Activated CD4-positive, alpha-beta T cell treated with anti-CD3 and anti-CD28 coated beads for 24 hours (primary cell): ENCODE measurements at regions not wholly inside any gene's neighbourhood (a gene's known extent, or its start where the extent isn't known, plus 50 kb on each side); places are given as distances from the start of the nearest gene placed in this dataset.
"Not testable (repeated sequence)": the region's sequence is repeated elsewhere in the genome, so short reads cannot be mapped to it uniquely, and the experiment has no call there.

Source experiments
- DNase-seq, 2 donors: peaks; one replicate each; pipeline ENCODE4 v3.0.0-alpha.2; 2020; ENCODE audit warnings: low read depth in 2 of 2

DNA sequence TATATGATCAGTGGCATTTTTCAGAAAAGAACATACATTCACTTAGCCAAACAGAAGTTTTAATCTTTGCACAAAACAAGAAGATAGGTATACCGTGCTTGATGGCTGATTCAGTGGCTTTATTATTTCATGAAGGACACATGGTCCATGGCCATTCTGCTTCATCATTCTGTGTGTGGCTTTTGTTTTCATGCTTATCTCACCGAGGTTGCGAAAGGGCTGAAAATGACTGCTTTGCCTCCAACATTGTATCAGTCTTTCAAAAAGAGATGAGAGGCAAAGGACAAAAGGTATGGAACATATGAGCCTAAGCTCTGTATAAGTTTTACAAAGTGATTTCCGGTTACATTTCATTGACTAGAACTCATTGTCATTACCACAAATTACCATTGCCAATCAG, 541.1 kb downstream of the RAB28 start:
- no peak for DNase-seq

- DNase-seq, result no peak
These were observed 550.3 kb downstream of the RAB28 start for GRCh38 chr4:12933760-12934221.

GRCh38 chr4:12932203-12932788, 551.8 kb downstream of the RAB28 start:
- DNase-seq, result no peak

GRCh38 chr4:12929784-12930183, 554.4 kb downstream of the RAB28 start:
- no peak for DNase-seq

DNA sequence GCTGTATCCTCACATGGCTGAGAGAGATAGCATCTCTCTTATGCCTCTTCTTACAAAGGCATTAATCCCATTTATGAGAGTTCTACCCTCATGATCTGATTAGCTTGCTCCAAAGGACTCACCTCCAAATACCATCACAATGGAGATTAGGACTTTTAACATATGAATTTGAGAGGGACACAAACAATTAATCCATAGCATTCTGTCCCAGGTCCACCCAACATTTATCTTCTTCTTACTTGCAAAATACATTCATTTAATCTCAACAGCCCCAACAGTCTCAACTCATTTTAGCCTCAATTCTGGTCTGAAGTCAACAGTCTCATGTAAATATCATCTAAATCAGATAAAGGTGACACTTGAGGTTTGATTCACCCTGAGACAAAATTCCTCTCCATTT, 555.4 kb downstream of the RAB28 start:
- DNase-seq, result no peak

DNA sequence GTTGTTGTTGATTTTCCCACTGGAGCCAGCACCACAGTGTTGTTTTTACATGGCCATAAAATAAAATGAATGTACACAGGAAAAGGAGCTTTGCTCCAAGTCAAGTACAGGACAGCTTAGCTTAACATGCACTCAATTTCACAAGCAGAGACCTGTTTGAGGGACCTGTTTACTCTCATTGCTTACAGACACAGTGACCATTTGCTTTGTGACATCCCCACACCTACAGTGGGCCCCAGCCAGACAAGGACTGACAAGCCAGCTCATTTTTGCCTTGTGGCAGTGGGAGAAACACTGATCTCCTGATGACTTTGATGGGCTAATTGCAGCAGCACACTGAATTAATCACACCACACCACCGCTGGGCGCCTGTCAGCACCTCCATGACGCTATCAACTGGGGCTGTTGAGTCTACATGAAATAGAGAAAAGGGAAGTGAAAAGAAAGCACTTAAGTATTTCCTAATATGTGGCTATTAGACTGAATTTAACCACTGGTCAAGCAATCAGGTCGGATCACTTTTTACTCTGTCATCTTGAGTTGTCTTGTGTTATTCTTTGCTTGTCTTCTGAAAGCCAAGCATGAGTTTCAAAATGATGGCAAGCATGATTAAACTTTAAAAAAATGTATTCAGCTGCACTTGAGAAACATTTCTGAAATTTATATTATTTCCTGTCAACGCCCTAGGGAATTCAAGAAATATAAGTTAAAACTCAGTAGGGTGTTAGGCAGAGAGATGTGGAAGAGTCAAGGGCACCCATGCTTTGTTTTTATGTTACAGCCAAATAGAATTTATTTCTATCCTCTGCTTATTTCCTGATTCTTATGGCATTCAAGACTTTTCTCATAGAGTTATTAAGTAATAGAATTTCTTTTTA, 557.7 kb downstream of the RAB28 start:
- DNase-seq, result no peak

DNA sequence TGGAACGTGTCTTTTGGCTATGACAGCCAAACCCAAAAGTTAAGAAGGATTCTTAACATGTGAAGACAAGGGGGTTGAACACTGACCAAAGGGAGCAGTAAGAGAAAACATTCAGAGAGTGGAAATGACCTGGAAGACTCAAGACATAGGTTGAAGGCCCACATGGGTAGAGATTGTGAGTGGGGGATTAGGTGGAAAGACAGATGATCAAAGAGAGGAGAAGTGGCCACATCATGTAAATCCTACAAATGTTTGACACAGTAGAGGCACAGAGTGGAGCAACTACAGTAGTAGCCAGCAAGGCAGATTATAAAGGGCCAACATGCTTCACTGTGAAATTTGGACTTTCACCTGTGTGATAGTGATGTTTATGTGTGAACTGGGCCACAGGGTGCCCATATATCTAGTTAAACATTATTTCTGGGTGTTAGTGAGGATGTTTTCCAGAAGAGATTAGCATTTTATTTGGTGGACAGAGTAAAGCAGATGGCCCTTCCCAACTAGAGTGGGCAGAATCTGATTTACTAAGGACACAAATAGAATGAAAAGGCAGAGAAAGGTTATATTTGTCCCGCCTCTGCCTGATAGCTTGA, 559.3 kb downstream of the RAB28 start:
- DNase-seq, result no peak

- DNase-seq, result no peak
These were observed 559.9 kb downstream of the RAB28 start for GRCh38 chr4:12924253-12924652.

- no peak for DNase-seq
These were observed 571.2 kb downstream of the RAB28 start for GRCh38 chr4:12912896-12913418.

DNA sequence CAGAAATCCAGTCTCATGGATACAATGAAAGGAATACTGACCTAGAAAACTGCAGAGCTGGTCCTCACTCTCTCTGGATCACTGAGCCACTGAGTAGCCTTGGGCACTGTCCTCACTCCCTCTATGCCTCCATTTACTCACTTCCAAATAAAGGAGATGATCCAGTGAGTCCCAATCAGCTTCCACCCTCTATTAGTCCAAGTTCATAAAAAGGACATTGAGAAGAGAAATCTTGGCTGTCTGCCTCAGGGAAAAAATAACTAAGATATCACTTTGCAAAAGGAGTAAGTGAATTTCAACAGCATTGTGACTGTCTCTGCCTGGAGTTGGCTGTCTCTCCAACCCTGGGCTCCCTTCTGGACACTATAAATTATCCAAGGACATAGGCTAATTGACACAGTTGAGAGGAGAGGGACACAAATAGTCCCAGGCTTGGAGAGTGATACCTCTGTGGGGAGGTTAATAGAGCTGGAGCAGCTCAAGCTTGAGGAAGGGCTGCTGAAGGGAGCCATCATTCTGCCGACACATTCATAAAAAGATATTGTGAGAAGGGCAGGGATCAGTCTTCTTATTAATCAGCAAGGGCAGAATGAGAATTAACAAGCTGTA, 572.3 kb downstream of the RAB28 start:
- DNase-seq, result no peak

DNA sequence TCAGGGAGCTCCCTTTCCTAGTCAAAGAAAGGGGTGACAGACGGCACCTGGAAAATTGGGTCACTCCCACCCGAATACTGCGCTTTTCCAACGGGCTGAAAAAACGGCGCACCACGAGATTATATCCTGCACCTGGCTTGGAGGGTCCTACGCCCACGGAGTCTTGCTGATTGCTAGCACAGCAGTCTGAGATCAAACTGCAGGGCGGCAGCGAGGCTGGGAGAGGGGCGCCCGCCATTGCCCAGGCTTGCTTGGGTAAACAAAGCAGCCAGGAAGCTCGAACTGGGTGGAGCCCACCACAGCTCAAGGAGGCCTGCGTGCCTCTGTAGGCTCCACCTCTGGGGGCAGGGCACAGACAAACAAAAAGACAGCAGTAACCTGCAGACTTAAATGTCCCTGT, 580.5 kb downstream of the RAB28 start:
- not testable (repeated sequence) for DNase-seq

- DNase-seq, result no peak
These were observed 581.4 kb downstream of the RAB28 start for GRCh38 chr4:12902735-12903134.

- DNase-seq, result no peak
These were observed 586.2 kb downstream of the RAB28 start for GRCh38 chr4:12897954-12898353.

DNA sequence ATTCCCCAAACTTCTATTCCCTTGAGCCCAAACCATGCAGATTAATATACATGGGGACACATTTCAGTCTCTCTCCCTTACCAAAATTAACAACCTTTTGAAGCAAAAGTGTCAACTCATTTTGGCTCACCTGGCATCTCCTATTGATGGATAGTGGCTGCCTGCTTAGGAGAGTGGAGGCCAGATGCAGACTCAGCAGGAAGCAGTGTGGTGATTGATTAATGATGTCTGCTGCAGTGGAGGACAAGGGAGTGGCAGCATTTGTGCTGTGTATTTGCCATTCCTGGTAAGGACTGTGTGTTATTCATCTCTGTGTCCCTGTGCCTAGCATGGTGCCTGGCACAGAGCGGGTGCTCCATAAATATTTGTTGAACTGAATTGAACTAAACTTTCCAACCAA, 590.1 kb downstream of the RAB28 start:
- DNase-seq, result no peak

DNA sequence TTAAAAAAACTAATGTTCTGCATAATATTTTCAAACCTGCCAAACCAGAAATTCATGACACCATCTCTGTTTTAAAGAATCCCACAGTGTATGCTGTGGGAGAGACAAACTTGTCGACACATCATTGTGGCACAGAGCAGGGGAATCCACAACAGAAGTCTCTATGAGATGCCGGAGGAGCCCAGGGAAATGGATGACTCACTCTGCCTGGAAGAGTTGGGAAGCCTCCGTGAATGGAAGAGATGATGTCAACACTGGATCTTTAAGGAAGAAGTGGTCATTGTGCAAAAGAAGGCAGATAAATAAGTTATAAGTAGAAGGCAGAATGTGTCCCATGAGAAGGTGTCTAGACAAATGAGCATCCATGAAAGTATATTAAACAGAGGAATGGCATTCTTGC, 595.1 kb downstream of the RAB28 start:
- DNase-seq, result no peak

- no peak for DNase-seq
These were observed 599.0 kb downstream of the RAB28 start for GRCh38 chr4:12884846-12885796.

DNA sequence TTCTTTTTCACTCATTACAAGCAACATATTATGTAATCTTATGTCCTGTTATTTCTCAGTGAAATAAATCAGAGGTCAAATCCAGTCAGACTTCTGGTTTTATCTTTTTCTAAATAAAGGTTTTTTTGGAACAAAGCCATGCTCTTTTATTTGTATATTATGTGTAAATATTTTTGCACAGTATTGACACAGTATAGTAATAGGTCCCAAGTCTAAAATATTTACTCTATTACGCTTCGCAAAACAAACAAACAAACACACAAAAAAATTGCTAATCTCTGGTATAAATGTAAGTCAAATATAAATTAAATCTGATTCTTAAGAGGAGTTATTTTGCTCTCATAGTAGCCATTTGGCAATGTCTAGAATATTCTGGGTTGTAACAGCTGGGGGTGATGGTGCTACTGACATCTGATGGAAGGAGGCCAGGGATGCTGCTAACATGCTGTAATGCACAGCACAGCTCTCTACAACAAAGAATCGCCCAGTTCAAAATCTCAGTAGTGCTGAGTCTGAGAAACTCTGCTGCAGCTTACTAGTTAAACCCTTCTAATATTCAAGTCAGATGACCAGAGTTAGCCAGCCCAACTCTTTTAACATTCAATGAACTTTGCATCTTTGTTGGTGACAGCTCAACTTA, 602.1 kb downstream of the RAB28 start:
- DNase-seq, result no peak

GRCh38 chr4:12880844-12881243, 603.3 kb downstream of the RAB28 start:
- no peak for DNase-seq

- no peak for DNase-seq
These were observed 604.6 kb downstream of the RAB28 start for GRCh38 chr4:12879496-12879895.

GRCh38 chr4:12875640-12876243, 608.4 kb downstream of the RAB28 start:
- DNase-seq, result no peak
